Loucy (cell line): ENCODE measurements at regions not wholly inside any gene's neighbourhood (a gene's known extent, or its start where the extent isn't known, plus 50 kb on each side); places are given as distances from the start of the nearest gene placed in this dataset.

Experiments used
- CTCF ChIP-seq: fragments of 200-600 bp; sonication (generic); conservative IDR thresholded peaks from 2 replicates; pipeline ENCODE4 v1.5.1; 2014; ENCODE audit warnings: mild to moderate bottlenecking, antibody characterized with exemption, low read length
- EZH2phosphoT487 ChIP-seq: fragments of 200-600 bp; IDR thresholded peaks from 2 replicates; pipeline ENCODE4 v1.6.1; 2018; ENCODE audit warnings: antibody characterized with exemption, mild to moderate bottlenecking, moderate library complexity, borderline replicate concordance

- TF ChIP-seq CTCF (no peak), EZH2phosphoT487 (no peak)
Measured at GRCh38 chr3:95438274-95438673, 1375.4 kb downstream of the NSUN3 start.
